Skin epidermis (tissue), 12 donors: ENCODE measurements at regions not wholly inside any gene's neighbourhood (a gene's known extent, or its start where the extent isn't known, plus 50 kb on each side); places are given as distances from the start of the nearest gene placed in this dataset.
"Not testable (repeated sequence)": the region's sequence is repeated elsewhere in the genome, so short reads cannot be mapped to it uniquely, and the experiment has no call there.

Source experiments
- H3K27ac ChIP-seq, 21 experiments: fragments of 200-600 bp; sonication (generic) in 11 of 21; one replicate each; pipeline ENCODE4 v1.5.0; 2020; ENCODE audit warnings: mild to moderate bottlenecking in 3 of 21, inconsistent platforms in 2 of 21, moderate library complexity in 2 of 21
- H3K4me3 ChIP-seq, 7 experiments: fragments of 200-600 bp; sonication (generic) in 2 of 7; one replicate each; pipeline ENCODE4 v1.5.0; 2020; ENCODE audit warnings: inconsistent platforms in 2 of 7, mild to moderate bottlenecking in 2 of 7, moderate library complexity in 1 of 7

DNA sequence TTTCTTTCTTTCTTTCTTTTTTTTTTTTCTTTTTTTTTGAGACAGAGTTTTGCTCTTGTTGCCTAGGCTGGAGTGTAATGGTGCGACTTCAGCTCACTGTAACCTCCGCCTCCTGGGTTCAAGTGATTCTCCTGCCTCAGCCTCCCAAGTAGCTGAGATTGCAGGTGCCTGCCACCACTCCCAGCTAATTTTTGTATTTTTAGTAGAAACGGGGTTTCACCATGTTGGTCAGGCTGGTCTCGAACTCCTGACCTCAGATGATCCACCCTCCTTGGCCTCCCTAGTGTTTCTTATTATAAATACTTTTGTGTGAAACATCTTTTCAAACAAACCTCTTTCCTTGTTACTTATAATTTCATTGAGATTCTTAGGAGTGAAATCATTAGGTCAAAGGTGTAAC is 202.8 kb downstream of the EDN1 start:
- H3K27ac ChIP-seq: not testable (repeated sequence)

DNA sequence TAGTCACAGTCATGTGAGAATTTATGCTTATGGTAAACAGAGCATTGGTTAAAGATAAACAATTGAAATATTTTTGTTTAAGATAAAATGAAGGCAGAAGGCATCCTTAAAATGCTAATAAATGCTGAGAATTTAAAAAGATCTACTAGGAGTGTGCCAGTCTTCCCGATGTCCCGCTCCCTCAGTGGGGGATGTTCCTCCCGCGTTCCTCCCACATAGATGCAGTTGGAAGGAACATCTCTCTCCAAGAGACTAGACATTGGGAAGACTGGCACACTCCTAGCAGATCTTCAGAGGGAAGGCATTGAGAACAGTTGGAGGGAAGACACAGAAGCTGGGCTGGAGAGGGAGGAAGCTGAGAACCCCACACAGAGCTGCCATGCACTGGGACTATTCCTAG is 203.3 kb downstream of the EDN1 start:
- Histone ChIP-seq H3K4me3 (no peak overlapping the region), H3K27ac (no peak overlapping the region)

More for the DNA sequence above, 202.8 kb downstream of the EDN1 start:
- H3K4me3 ChIP-seq: not testable (repeated sequence)

DNA sequence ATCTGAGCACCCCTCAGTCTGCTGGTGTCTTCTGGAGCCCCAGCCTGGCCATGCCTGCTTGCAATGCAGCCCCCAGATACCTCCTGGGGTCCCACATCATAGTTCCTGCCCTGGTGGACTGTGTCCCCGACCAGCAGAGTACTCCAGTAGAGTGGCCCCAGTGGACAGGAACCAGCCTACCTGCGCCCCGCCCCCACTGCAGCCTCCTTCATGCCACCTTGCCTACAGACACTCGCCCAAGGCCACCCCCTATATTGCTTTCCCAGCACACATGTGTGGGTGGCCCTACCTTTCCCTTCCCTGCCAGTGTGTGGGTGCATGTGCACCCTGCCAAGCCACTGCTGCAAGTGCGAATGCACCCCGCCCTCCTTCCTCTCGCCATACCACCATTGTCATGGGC is 204.0 kb downstream of the EDN1 start:
- Histone ChIP-seq H3K27ac (no peak overlapping the region), H3K4me3 (no peak overlapping the region)

DNA sequence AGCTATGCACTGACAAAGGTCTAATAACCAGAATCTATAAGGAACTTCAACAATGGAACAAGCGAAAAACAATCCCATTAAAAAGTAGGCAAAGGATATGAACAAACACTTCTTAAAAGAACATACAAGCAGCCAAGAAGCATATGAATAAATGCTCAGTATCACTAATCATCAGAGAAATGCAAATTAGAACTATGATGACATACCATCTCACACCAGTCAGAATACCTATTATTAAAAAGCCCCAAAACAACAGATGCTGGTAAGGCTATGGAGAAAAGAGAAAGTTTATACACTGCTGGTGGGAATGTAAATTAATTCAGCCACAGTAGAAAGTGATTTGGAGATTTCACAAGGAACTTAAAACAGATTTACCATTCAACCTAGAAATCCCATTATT is 211.8 kb downstream of the EDN1 start:
- Histone ChIP-seq H3K27ac (no peak overlapping the region), H3K4me3 (no peak overlapping the region)

DNA sequence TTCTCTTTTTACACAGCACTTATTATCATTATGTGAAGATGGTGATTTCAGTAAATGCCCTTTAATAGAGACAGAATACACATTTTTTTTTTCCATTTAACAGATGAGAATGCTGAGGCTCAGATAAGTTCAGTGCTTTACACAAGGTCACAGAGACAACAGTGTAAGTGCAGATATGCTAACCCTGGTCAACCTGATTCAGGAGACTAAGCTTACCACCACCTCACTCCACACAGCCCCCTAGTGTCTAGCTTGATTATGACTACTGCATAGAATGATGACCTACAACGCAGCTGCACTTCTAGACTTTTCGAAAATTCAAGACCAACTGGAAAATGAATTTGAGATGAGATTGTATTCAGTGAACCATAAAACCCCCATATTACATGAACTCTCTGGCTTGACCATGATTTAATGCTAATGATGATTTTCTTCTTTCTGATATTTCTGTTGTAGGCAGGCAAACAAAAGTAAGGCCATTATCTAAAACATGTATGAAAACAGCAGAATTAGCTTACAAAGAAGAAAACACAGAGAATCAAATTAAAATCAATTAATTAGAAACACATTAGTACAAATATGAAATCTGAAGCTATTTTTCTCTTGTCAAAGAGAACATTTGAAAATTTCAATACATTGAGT is 212.1 kb upstream of the PHACTR1 start:
- Histone ChIP-seq H3K4me3 (no peak overlapping the region), H3K27ac (no peak overlapping the region)

DNA sequence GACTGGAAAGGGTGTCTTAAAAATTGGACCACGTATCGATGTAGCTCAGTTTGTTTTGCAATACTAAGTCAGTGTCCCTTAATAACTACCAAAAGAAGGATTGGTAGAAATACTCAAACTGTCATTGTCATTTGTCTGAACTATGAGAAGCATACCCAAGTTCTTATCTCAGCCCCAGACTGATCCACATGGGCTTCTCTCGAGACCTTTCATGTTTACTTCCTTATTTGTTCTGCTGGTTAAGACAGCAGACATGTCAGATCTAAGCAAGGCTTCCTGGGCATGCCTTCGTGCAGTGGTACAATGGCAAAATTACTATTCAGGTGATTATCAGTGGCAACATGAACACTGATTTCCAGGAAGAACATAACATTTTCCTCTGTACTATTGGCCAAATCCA is 211.1 kb upstream of the PHACTR1 start:
- no peak overlapping the region for H3K4me3 ChIP-seq
- H3K27ac ChIP-seq: no peak overlapping the region

DNA sequence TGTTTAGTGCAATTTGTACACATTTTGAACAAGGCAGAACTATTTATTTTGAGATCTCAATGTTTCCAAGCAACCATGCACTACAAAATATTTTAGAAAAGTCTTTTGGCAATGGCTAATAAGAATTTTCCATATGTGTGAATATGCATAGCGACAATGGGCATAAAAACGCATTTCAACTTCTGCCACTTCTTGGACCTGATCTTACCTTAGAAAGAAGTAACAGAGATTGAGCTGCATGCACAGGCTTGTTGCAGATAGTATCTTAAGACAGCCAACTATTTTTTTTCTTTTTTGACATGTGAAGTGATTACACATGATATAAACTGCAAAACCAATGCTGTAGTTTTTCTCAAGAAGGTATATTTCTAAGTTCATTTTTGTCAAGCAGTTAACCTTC is 210.4 kb upstream of the PHACTR1 start:
- H3K4me3 ChIP-seq: no peak overlapping the region
- H3K27ac ChIP-seq: peak overlapping the region in 2 of 21 experiments; percentile 15 to 26

DNA sequence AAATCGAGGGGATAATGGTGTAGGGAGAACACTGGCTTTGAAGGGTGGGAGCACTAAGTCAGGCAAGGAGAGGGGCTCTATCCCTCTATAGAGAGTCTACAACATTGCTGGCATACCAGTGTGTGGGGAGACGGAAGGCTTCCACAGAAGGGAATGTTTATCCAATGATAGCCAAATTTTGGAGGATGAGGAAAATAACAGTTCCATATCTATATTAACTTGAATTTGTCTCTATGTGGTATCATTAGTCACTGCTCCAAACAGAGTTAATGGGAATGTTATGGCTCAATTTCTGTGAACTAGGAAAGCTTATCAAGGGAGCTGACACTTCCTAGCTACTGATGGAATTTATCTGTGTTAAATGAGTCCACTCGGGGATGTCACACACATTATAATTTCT is 208.9 kb upstream of the PHACTR1 start:
- H3K27ac ChIP-seq: no peak overlapping the region

DNA sequence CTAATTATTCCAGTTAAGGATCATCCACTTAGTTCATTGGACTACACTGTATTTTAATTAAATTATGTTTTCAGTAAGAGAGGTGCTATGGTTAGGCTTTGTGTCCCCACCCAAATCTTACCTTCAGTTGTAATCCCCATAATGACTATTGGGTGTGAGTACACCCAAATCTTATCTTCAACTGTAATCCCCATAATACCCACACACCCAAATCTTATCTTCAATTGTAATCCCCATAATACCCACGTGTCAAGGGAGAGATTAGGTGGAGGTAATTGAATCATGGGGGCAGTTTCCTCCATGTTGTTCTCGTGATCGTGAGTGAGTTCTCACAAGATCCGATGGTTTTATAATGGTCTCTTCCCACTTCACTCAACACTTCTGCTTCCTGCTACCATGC is 208.0 kb upstream of the PHACTR1 start:
- H3K27ac ChIP-seq: no peak overlapping the region

More for the DNA sequence above, 208.9 kb upstream of the PHACTR1 start:
- no peak overlapping the region for H3K4me3 ChIP-seq

DNA sequence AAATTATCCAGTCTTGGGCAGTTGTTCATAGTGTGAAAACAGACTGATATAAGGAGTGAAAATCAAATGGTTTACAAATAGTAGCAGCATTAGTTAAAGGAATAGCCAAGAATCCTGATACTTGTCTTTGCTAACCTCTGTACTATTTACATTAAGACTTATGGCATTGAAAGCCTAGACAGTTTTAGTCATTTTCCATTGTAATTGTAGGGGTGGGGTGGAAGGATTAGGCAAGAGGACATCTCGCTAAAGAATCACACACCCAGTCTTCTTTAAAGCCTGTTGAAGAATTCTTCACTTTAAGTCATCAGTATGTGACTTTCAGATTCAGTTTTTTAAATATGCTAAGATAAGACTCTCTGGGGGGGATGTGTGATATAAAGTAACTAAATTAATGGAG is 207.5 kb upstream of the PHACTR1 start:
- Histone ChIP-seq H3K4me3 (no peak overlapping the region), H3K27ac (no peak overlapping the region)

More for the DNA sequence above, 208.0 kb upstream of the PHACTR1 start:
- no peak overlapping the region for H3K4me3 ChIP-seq

DNA sequence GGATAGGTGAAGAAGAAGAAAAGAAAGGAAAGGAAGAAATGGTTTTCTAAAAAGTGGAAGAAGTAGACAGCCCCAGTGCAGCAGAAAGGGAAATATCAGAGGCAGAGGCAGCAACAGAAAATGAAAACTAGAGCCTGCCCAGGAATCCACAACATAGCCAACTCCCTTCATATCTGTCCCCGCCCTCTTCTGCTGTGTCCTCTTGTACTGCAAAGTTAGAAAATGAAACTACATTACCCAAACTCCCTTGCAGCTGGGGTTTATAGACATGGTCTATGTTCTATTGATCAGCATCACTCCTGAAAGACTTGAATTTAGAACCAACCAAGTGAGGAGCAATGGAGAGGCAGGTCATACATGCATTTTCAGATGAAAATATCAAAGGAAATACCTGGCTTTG is 200.5 kb upstream of the PHACTR1 start:
- Histone ChIP-seq H3K4me3 (no peak overlapping the region), H3K27ac (no peak overlapping the region)

DNA sequence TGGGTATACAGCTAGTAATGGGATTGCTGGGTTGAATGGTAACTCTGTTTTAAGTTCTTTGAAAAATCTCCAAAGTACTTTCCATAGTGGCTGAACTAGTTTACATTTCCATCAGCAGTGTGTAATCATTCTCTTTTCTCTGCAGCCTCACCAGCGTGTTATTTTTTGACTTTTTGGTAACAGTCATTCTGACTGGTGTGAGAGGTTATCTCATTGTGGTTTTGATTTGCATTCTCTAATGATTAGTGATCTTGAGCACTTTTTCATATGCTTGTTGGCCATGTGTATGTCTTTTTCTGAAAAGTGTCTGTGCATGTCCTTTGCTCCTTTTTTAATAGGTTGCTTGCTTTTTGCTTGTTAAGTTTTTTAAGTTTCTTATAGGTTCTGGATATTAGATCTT is 194.2 kb upstream of the PHACTR1 start:
- Histone ChIP-seq H3K27ac (no peak overlapping the region), H3K4me3 (no peak overlapping the region)

DNA sequence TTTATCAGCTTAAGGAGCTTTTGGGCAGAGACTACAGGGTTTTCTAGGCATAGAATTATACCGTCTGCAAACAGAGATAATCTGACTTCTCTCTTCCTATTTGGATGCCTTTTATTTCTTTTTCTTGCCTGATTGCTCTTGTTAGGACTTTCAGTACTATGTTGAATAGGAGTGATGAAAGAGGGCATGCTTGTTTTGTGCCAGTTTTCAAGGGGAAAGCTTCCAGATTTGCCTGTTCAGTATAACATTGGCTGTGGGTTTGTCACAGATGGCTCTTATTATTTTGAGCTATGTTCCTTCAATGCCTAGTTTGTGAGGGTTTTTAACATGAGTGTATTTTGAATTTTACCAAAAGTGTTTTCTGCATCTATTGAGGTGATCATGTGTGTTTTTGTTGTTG is 192.8 kb upstream of the PHACTR1 start:
- no peak overlapping the region for H3K27ac ChIP-seq
- no peak overlapping the region for H3K4me3 ChIP-seq

DNA sequence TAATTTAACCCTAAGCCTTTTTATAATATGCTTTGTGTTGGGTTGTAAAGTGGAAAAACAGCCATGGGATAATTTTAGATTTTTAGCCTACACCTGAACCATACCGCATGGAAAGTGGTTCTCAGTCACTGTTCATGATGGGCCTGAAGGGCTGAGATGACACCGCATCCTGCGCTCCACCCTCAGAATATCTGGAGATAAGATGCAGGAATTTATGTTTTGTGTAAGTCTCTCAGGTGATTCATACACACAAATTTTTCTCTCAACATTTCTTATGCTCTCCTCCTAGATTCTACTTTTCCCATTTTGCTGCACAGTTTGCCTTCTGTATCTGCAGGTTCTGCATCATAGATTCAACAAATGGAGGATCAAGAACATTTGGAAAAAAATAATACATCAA is 191.3 kb upstream of the PHACTR1 start:
- Histone ChIP-seq H3K27ac (no peak overlapping the region), H3K4me3 (no peak overlapping the region)

DNA sequence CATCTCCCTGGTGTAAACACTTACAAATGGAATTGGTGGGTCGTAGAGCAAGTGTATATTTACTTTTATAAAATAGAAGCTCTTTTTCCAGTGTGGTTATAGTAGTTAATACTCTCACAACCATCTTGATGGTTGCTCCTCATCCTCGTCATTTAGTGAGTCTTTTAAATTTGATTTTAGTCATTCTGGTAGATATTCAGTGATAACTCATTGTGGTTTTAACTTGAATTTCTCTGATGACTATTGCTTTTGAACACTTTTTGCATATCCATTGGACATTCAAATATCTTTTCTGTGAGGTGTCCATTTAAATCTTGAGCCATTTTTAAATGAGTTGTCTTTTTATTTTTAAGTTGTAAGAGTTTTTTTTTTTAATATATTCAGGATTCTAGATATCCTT is 189.2 kb upstream of the PHACTR1 start:
- H3K27ac ChIP-seq: no peak overlapping the region
- no peak overlapping the region for H3K4me3 ChIP-seq

DNA sequence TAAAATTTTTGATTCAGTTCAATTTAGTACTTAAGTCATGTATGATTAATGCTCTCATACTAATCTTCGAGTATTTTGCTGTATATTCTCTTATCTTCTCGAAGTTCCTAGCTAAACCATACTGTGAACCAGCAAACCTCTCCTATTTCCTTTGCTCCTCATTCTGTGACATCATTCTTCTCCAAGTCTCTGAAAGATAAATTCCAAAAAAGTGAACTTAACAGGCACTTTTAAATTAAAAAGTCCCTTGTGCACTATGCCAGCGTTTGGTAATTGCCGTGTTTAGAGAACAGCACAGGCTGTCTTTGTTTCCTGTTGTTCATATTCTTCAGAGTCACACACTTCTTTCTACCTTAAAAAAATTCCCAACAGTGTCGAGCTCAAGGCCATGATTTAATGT is 188.4 kb upstream of the PHACTR1 start:
- no peak overlapping the region for H3K27ac ChIP-seq
- no peak overlapping the region for H3K4me3 ChIP-seq

DNA sequence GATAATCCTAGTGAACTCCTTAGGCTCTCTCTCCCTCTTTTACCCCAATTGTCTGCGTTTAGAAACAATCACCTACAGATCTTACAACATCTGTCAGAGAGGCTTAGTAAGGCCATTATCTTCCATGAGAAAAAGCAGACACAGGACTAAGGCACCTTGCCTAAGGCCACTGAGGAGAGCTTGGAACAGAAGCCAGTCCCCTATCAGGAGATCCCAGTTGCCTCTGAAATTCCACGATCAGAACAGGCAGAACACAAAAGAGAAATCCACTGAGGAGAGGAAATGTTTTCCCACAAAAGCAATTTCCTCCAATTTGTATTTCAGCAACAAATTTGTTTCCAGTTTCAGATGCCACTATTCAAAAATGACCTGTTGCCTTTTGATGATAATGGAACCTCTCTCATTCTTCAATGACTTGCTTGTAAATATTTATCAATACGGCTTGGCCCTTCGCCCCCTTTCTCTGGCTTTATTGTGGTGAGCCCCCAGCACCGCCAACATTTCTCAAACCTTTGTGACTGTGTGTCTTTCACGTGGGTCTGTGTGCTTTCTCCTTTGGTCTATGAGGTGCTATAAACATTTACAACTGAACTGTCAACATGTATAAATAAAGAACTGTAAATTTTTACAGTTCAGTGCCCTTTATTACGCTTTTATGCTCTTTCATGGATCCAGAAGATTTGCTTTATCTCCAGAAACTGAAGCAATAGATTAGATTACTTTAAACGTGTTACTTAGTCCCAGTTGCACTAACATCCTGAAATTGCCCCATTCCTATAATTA is 187.8 kb upstream of the PHACTR1 start:
- H3K27ac ChIP-seq: no peak overlapping the region
- H3K4me3 ChIP-seq: no peak overlapping the region

DNA sequence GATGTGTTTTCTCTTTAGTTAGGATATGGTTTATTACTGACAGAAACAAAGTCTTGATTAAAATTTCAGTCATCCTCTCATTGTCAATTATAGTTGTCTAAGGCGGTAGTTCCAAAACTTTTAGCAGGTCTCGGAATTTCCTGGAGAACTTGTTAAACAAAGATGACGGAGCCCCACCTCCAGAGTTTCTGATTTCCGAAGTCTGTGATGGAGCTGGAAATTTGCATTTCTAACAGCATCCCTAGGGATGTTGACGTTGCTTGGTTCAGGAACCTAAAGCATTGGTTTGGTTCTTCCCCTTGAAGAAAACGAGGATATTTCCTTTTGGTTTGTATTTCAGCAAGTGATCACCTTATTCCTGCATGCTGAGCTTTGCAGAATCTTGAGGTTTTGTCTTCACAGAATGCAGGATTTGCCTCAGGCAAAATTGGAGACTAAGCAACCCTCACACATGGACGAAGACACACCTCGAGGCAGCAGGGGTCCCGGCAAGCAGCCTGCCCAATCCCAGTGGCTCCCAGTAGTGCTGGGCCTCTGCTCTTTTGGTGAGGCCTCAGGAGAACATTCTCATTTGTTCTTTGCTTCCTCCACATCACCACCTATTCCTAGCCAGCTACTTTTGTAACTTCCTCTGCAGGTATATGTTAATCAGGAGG is 187.1 kb upstream of the PHACTR1 start:
- Histone ChIP-seq H3K4me3 (no peak overlapping the region), H3K27ac (no peak overlapping the region)

DNA sequence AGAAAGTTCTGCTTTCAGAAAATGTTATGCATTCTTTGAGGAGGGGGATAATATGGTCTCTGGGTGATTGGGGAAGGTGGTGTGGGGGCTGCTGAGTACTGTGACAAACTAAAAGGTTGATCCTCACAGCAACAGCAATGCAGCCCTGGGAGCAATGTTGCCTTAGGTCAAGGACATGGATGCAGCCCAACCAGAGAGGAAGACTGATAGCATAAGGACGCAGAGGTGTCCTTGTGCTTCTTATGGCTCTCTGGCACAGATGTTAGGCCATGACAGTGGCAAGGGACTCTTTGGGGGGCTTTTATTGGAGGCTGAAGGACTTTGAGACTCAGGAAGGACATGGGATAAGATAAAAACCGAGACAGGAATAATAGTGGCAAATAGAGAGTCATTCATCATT is 186.2 kb upstream of the PHACTR1 start:
- no peak overlapping the region for H3K27ac ChIP-seq

DNA sequence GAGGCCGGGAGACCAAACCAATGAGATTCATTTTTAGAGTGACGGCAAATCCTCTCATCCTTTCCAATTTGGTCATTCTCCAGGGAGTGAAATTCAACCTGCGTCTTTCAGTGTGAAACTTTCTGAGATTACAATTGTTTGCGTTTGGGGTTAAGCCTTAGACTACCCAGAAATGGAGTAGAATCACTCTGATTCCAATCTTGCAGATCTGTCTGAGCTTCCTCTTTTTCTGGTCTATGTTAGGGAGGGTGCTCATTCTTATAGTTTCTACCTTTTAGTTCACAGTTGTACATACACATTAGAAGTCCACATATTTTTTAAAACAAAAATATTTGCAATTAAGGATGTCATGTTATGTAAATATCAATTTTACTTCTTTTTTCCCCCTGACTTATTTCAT is 183.0 kb upstream of the PHACTR1 start:
- Histone ChIP-seq H3K27ac (no peak overlapping the region), H3K4me3 (no peak overlapping the region)

More for the DNA sequence above, 186.2 kb upstream of the PHACTR1 start:
- no peak overlapping the region for H3K4me3 ChIP-seq
